ENCODE measurements at regions not wholly inside any gene's neighbourhood (a gene's known extent, or its start where the extent isn't known, plus 50 kb on each side); places are given as distances from the start of the nearest gene placed in this dataset.

DNA sequence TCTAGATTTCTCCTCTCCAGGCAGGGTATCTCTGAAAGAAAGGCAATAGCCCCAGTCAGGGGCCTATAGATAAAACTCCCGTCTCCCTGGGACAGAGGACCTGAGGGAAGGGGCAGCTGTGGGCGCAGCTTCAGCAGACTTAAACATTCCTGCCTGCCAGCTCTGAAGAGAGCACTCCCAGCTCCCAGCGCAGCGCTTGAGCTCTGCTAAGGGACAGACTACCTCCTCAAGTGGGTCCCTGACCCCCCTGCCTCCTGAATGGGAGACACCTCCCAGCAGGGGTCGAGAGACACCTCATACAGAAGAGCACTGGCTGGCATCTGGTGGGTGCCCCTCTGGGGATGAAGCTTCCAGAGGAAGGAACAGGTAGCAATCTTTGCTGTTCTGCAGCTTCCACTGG lies 556.9 kb downstream of the EPM2A start:
- no peak overlapping the region for H3K4me3 ChIP-seq
- H3K27ac ChIP-seq: no peak overlapping the region
- no peaks in the 10 kb centered on the region for H3K4me1 ChIP-seq
- H3K27me3 ChIP-seq: no peaks in the 10 kb centered on the region
- H3K9me3 ChIP-seq: no peaks in the 10 kb centered on the region
- WGBS: 83% methylated on average over 1 of the region's 5 CpGs
- DNase-seq (ENCODE audit: low spot score in 2 of 2): no peak
- H3K36me3 ChIP-seq: no peaks in the 10 kb centered on the region
- TF ChIP-seq, protein P1, sequence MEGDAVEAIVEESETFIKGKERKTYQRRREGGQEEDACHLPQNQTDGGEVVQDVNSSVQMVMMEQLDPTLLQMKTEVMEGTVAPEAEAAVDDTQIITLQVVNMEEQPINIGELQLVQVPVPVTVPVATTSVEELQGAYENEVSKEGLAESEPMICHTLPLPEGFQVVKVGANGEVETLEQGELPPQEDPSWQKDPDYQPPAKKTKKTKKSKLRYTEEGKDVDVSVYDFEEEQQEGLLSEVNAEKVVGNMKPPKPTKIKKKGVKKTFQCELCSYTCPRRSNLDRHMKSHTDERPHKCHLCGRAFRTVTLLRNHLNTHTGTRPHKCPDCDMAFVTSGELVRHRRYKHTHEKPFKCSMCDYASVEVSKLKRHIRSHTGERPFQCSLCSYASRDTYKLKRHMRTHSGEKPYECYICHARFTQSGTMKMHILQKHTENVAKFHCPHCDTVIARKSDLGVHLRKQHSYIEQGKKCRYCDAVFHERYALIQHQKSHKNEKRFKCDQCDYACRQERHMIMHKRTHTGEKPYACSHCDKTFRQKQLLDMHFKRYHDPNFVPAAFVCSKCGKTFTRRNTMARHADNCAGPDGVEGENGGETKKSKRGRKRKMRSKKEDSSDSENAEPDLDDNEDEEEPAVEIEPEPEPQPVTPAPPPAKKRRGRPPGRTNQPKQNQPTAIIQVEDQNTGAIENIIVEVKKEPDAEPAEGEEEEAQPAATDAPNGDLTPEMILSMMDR (IDR thresholded peaks at IDR 0.05): no peak
- no peak for TF ChIP-seq POLR2A (IDR thresholded peaks at IDR 0.05)
- no peak for TF ChIP-seq EP300 (IDR thresholded peaks at IDR 0.05)
- no peak for TF ChIP-seq POLR2AphosphoS5 (IDR thresholded peaks at IDR 0.05)

DNA sequence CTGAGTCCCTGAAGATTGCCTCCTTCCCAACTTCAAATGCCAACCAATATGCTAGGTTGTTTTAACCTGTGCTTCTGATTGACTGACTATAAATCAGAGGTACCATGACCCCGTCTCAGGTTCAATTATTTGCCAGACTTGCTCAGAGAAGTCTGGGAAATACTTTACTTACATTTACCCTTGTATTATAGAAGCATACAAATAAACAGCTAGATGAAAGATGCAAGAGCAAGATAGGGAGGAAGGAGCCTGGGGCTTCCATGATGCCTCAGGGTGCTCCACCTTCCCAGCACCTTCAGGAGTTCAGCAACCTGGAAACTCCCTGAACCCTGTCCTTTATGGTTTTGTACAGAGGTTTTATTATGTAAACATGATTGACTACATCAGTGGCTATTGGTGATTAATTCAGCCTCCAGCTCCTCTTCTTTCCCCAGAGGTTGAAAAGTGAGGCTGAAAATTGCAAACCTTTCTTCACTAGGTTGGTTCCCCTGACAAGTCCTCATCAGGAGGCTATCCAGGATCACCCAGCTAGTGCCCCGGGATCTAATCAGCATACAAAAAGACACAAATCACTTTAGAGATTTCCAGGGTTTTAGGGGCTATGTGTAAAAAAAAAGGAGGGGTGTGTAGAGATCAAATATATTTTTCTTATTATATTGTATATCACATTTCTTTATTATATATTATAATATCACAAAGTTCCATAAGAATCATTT lies 547.7 kb downstream of the EPM2A start:
- Histone ChIP-seq H3K4me1 (no peaks in the 10 kb centered on the region), H3K27me3 (no peaks in the 10 kb centered on the region), H3K9me3 (no peaks in the 10 kb centered on the region), H3K27ac (no peak overlapping the region), H3K36me3 (no peaks in the 10 kb centered on the region), H3K4me3 (no peak overlapping the region)
- no peak for DNase-seq (ENCODE audit: low spot score in 2 of 2)
- WGBS: 44% methylated on average over 2 of the region's 2 CpGs
- no peak for TF ChIP-seq EP300 (IDR thresholded peaks at IDR 0.05)
- no peak for TF ChIP-seq POLR2A (IDR thresholded peaks at IDR 0.05)
- TF ChIP-seq, protein P1 (IDR thresholded peaks at IDR 0.05): no peak
- no peak for TF ChIP-seq POLR2AphosphoS5 (IDR thresholded peaks at IDR 0.05)

DNA sequence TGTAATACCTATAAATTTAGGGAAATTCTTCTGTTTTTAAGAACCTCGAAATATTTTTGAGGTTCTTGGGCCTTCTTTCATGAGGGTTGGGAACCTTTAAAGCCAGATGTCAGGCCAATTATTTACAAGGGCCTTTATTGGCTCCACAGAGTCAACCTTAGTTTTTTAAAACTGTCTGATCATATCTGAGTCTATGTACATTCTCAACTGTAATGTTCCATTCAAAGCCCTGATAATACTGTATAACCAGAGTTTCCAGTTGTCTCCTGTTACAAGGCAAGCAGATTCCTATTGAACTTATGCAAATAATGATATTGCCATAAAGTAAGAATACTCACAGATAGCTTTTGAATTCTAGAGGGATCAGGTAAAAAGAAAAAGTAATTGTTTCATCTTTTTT lies 545.5 kb downstream of the EPM2A start:
- Histone ChIP-seq H3K36me3 (no peaks in the 10 kb centered on the region), H3K9me3 (no peaks in the 10 kb centered on the region), H3K4me3 (no peak overlapping the region), H3K4me1 (no peaks in the 10 kb centered on the region), H3K27ac (no peak overlapping the region), H3K27me3 (no peaks in the 10 kb centered on the region)
- TF ChIP-seq EP300 (IDR thresholded peaks at IDR 0.05) (no peak), POLR2A (IDR thresholded peaks at IDR 0.05) (no peak)
- no peak for DNase-seq (ENCODE audit: low spot score in 2 of 2)
- 60% methylated on average over 1 of the region's 1 CpG for WGBS

DNA sequence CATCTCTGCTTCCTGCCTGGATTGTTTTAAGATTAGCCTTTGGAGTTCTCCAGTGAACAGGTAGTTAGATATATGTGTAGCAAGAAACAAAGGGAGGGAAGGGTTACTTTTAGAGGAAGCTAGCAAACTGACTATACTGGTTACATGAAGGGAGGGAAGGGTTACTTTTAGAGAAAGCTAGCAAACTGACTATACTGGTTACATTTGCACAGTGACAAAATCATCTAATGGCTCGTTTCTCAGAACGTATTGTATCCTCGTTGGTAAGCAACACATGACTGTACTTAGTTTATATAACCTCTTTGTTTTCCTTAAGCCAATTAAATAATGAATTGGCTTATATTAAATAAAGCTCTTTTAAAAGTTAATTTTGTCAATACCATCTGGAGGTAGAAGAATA lies 540.9 kb downstream of the EPM2A start:
- DNase-seq (ENCODE audit: low spot score in 2 of 2): no peak
- Histone ChIP-seq H3K27me3 (no peaks in the 10 kb centered on the region), H3K27ac (no peak overlapping the region), H3K9me3 (no peaks in the 10 kb centered on the region), H3K4me1 (no peaks in the 10 kb centered on the region), H3K4me3 (no peak overlapping the region), H3K36me3 (no peaks in the 10 kb centered on the region)
- TF ChIP-seq, protein P1 (IDR thresholded peaks at IDR 0.05): no peak
- TF ChIP-seq POLR2AphosphoS5 (IDR thresholded peaks at IDR 0.05): no peak
- WGBS: 88% methylated on average over 3 of the region's 3 CpGs

DNA sequence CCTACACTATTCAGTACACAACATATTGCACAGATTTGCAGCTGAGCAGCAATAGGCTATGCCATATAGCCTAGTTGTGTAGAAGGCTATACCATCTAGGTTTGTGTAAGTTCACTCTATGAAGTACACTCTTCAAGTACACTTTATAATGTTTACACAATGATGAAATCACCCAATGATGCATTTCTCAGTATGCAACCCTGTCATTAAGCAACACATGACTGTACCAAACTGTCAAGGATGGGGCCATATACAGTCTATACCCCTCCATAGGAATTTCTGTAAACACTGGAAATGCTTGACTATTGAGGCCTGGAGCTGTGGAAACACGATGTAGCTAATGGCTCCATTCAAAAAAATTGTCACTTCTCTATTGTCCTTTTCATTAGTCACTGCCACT lies 535.4 kb downstream of the EPM2A start:
- Histone ChIP-seq H3K4me1 (no peaks in the 10 kb centered on the region), H3K36me3 (no peaks in the 10 kb centered on the region), H3K9me3 (no peaks in the 10 kb centered on the region), H3K27ac (no peak overlapping the region), H3K27me3 (no peaks in the 10 kb centered on the region), H3K4me3 (no peak overlapping the region)
- no peak for DNase-seq (ENCODE audit: low spot score in 2 of 2)
- WGBS: 39% methylated on average over 1 of the region's 1 CpG
- TF ChIP-seq POLR2A (IDR thresholded peaks at IDR 0.05) (no peak), POLR2AphosphoS5 (IDR thresholded peaks at IDR 0.05) (no peak), EP300 (IDR thresholded peaks at IDR 0.05) (no peak)
- TF ChIP-seq, protein P1 (IDR thresholded peaks at IDR 0.05): no peak

DNA sequence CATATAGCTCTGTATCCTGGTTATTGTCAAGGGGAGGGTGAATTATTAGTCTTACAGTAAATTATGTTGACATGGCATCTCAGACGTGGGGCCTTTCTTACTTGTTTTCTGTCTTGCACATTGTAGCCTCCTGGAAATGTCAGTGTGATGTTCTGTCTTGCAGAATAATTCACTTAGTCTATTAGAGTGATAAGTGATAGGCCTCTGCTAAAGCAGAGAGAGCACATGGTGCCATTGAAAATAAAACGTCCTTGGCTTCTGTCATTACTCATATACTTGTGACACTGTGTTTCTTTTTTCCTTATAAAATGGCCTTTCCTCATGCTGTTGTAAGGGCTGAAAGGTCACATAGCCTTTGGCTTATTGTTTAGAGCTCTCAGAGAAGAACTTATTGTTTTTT lies 531.0 kb downstream of the EPM2A start:
- no peak for DNase-seq (ENCODE audit: low spot score in 2 of 2)
- H3K4me1 ChIP-seq: no peaks in the 10 kb centered on the region
- 43% methylated on average over 2 of the region's 2 CpGs for WGBS

More for the DNA sequence above, 531.0 kb downstream of the EPM2A start:
- H3K9me3 ChIP-seq: no peaks in the 10 kb centered on the region
- H3K27ac ChIP-seq: no peak overlapping the region
- H3K36me3 ChIP-seq: no peaks in the 10 kb centered on the region
- H3K4me3 ChIP-seq: no peak overlapping the region
- H3K27me3 ChIP-seq: no peaks in the 10 kb centered on the region
- no peak for TF ChIP-seq POLR2A (IDR thresholded peaks at IDR 0.05)
- TF ChIP-seq POLR2AphosphoS5 (IDR thresholded peaks at IDR 0.05): no peak
- TF ChIP-seq, protein P1 (IDR thresholded peaks at IDR 0.05): no peak
- no peak for TF ChIP-seq EP300 (IDR thresholded peaks at IDR 0.05)

All from suprapubic skin (tissue), 4 donors.